T-helper 1 cell treated with Interleukin-12 subunit alpha and Interleukin-12 subunit beta and Interleukin-4 antibody, amounts not matched to agents 30 ng/mL and 1 ng/mL, for 36 hours (primary cell): ENCODE measurements at regions not wholly inside any gene's neighbourhood (a gene's known extent, or its start where the extent isn't known, plus 50 kb on each side); places are given as distances from the start of the nearest gene placed in this dataset.

Experiments used
- intact Hi-C: fragments of 100-400 bp; cut with micrococcal nuclease; formaldehyde crosslinking; loops from one replicate; pipeline ENCODE4 v1.15.1; 2024

- intact Hi-C loops = no loop called here
Measured at GRCh38 chr10:58885146-58885545, 291.3 kb upstream of the PHYHIPL start.

- intact Hi-C loops = no loop called here
Measured at GRCh38 chr10:58885686-58886345, 290.6 kb upstream of the PHYHIPL start.

- intact Hi-C loops = no loop called here
Measured at GRCh38 chr10:58886406-58886805, 290.0 kb upstream of the PHYHIPL start.

- intact Hi-C loops = no loop called here
Measured at GRCh38 chr10:58887474-58887873, 289.0 kb upstream of the PHYHIPL start.

GRCh38 chr10:58888957-58889356, 287.5 kb upstream of the PHYHIPL start:
- intact Hi-C loops = no loop called here

GRCh38 chr10:58892031-58892531, 284.4 kb upstream of the PHYHIPL start:
- intact Hi-C loops = no loop called here

GRCh38 chr10:58894929-58895328, 281.5 kb upstream of the PHYHIPL start:
- intact Hi-C loops = no loop called here

- intact Hi-C loops = no loop called here
Measured at GRCh38 chr10:58896229-58896628, 280.2 kb upstream of the PHYHIPL start.

GRCh38 chr10:58897236-58897635, 279.2 kb upstream of the PHYHIPL start:
- intact Hi-C loops = no loop called here

GRCh38 chr10:58897708-58898107, 278.7 kb upstream of the PHYHIPL start:
- intact Hi-C loops = no loop called here

- intact Hi-C loops = no loop called here
Measured at GRCh38 chr10:58898854-58899573, 277.4 kb upstream of the PHYHIPL start.

GRCh38 chr10:58901092-58901646, 275.3 kb upstream of the PHYHIPL start:
- intact Hi-C loops = no loop called here

GRCh38 chr10:58903071-58903470, 273.4 kb upstream of the PHYHIPL start:
- intact Hi-C loops = no loop called here

- intact Hi-C loops = no loop called here
Measured at GRCh38 chr10:58909881-58910280, 266.6 kb upstream of the PHYHIPL start.

GRCh38 chr10:58913717-58914116, 262.7 kb upstream of the PHYHIPL start:
- intact Hi-C loops = no loop called here

- intact Hi-C loops = no loop called here
Measured at GRCh38 chr10:58918887-58919286, 257.6 kb upstream of the PHYHIPL start.

- intact Hi-C loops = no loop called here
Measured at GRCh38 chr10:58919927-58920654, 256.4 kb upstream of the PHYHIPL start.

GRCh38 chr10:58920655-58921003, 255.8 kb upstream of the PHYHIPL start:
- intact Hi-C loops = no loop called here

- intact Hi-C loops = no loop called here
Measured at GRCh38 chr10:58921421-58921855, 255.0 kb upstream of the PHYHIPL start.

- intact Hi-C loops = no loop called here
Measured at GRCh38 chr10:58925381-58925780, 251.1 kb upstream of the PHYHIPL start.

GRCh38 chr10:58930500-58930899, 245.9 kb upstream of the PHYHIPL start:
- intact Hi-C loops = no loop called here

GRCh38 chr10:58932126-58932525, 244.3 kb upstream of the PHYHIPL start:
- intact Hi-C loops = no loop called here
